NCI-H526 treated with DMSO at 0.1 percent for 48 hours (cell line): ENCODE measurements at regions not wholly inside any gene's neighbourhood (a gene's known extent, or its start where the extent isn't known, plus 50 kb on each side); places are given as distances from the start of the nearest gene placed in this dataset.
"Not testable (repeated sequence)": the region's sequence is repeated elsewhere in the genome, so short reads cannot be mapped to it uniquely, and the experiment has no call there.

Source experiments
- DNase-seq: peaks from one replicate; lab custom pipeline; 2025; lab: John Stamatoyannopoulos, UW

GRCh38 chr4:111031001-111031579, 408.2 kb upstream of the PITX2 start:
- no peak for DNase-seq

- no peak for DNase-seq
Observed at GRCh38 chr4:111031596-111031995, 408.7 kb upstream of the PITX2 start.

GRCh38 chr4:111037591-111038360, 414.9 kb upstream of the PITX2 start:
- peak; percentile 29 for DNase-seq

GRCh38 chr4:111040904-111041303, 418.0 kb upstream of the PITX2 start:
- DNase-seq = no peak

- no peak for DNase-seq
Observed at GRCh38 chr4:111043286-111043685, 420.4 kb upstream of the PITX2 start.

- no peak for DNase-seq
Observed at GRCh38 chr4:111045992-111046391, 423.1 kb upstream of the PITX2 start.

GRCh38 chr4:111046811-111047210, 423.9 kb upstream of the PITX2 start:
- DNase-seq = no peak

- DNase-seq = no peak
Observed at GRCh38 chr4:111048316-111048715, 425.4 kb upstream of the PITX2 start.

GRCh38 chr4:111064342-111064993, 441.6 kb upstream of the PITX2 start:
- DNase-seq = no peak

GRCh38 chr4:111066001-111066400, 443.1 kb upstream of the PITX2 start:
- no peak for DNase-seq

GRCh38 chr4:111066447-111066846, 443.6 kb upstream of the PITX2 start:
- no peak for DNase-seq

GRCh38 chr4:111066887-111067286, 444.0 kb upstream of the PITX2 start:
- DNase-seq = no peak

- no peak for DNase-seq
Observed at GRCh38 chr4:111068883-111069282, 446.0 kb upstream of the PITX2 start.

- no peak for DNase-seq
Observed at GRCh38 chr4:111070390-111070789, 447.5 kb upstream of the PITX2 start.

- no peak for DNase-seq
Observed at GRCh38 chr4:111074523-111075114, 451.7 kb upstream of the PITX2 start.

- not testable (repeated sequence) for DNase-seq
Observed at GRCh38 chr4:111076299-111076698, 453.4 kb upstream of the PITX2 start.

GRCh38 chr4:111108153-111108552, 485.3 kb upstream of the PITX2 start:
- no peak for DNase-seq

- DNase-seq = no peak
Observed at GRCh38 chr4:111113591-111113990, 490.7 kb upstream of the PITX2 start.

- no peak for DNase-seq
Observed at GRCh38 chr4:111115881-111116280, 493.0 kb upstream of the PITX2 start.

- DNase-seq = no peak
Observed at GRCh38 chr4:111120191-111120590, 497.3 kb upstream of the PITX2 start.

- no peak for DNase-seq
Observed at GRCh38 chr4:111126340-111126739, 503.5 kb upstream of the PITX2 start.

GRCh38 chr4:111127841-111128240, 505.0 kb upstream of the PITX2 start:
- DNase-seq = no peak

- DNase-seq = no peak
Observed at GRCh38 chr4:111128327-111128726, 505.4 kb upstream of the PITX2 start.
